GM19372 (cell line): ENCODE measurements at regions not wholly inside any gene's neighbourhood (a gene's known extent, or its start where the extent isn't known, plus 50 kb on each side); places are given as distances from the start of the nearest gene placed in this dataset.
"Not testable (repeated sequence)": the region's sequence is repeated elsewhere in the genome, so short reads cannot be mapped to it uniquely, and the experiment has no call there.

Experiments
- ATAC-seq: cut with Tn5 transposase; IDR thresholded peaks from one replicate; pipeline ENCODE4 v1.9.1; 2021; ENCODE audit warnings: mild to moderate bottlenecking, low read depth, moderate library complexity; ENCODE audit not compliant: unreplicated experiment

DNA sequence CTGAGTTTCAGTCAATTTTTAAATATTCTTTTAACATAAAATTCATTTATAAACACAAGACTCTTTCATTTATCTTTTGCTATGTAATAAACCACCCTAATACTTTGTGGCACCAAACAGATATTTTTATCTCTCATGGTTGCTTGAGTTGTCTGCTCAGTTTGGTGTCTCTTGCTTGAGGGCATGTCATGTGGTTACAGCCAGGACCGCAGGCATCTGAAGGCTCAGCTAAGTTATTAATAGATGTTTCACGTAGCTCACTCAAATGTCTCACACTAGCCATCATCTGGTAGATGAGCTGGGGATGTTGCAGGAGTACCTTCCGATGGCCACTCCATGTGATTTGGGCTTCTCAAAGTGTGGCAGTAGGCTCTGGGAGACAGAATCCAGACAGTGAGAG, 597.8 kb downstream of the ETNK1 start:
- no peak for ATAC-seq

GRCh38 chr12:23228101-23228500, 603.1 kb downstream of the ETNK1 start:
- no peak for ATAC-seq

GRCh38 chr12:23230899-23231298, 605.9 kb downstream of the ETNK1 start:
- no peak for ATAC-seq

- ATAC-seq = no peak
Observed at GRCh38 chr12:23236066-23236780, 611.3 kb downstream of the ETNK1 start.

DNA sequence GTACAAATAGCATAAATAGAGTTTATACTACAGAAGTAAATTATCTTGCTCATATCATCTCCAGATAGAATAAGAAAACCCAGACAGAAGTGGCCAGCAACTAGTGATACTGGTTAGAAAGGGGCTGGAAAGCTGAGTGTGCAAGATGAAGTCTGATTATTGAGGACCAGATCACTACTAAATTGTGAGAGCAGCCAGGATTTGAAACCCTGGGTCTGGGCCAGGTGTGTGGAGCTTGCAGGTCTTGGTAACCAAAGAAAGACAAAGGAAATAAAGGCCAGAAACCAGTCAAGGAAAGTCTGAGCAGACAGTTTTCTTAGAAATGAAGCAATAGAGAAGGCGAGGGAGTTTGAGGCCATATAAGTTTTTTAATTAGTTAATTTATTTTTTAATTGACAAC, 611.8 kb downstream of the ETNK1 start:
- ATAC-seq = no peak

DNA sequence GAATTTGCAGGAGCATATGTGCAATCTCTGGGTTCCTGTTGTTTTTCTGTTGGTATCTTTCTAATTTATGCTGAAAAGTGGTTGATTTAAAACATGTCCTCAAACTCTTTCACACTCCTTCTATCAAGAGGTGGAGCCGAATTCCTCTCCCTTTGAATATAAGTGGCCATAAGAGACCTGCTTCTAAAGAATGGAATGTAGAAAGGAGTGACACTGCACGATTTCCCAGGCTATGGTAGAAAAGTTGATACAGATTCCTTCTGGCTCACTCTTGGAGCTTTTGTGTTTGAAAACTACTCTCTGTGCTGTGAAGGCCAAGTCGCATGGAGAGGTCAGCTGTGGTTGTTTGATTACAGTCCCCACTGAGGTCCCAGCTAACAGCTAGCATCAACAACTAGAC, 613.2 kb downstream of the ETNK1 start:
- no peak for ATAC-seq

DNA sequence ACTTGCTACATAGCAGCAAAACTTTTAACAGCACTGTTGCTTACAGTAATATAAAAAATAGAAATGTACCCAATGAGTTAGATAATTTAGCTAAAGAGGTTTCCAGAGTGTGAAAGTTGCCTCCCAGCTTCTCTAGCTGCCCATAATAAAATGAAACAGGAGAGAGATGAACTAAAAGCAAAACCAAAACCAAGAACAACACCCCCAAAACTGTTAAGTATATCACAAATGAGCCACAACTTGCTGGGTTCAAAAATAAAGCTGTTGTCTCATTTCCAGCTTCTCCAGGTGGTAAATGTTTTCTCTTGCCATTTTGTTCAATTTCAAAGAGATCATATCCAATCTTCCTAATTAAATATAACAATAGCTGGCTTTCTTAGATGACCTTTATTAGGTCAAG, 614.0 kb downstream of the ETNK1 start:
- ATAC-seq = no peak

- no peak for ATAC-seq
Observed at GRCh38 chr12:23245186-23245585, 620.2 kb downstream of the ETNK1 start.

GRCh38 chr12:23253191-23253590, 628.2 kb downstream of the ETNK1 start:
- no peak for ATAC-seq

DNA sequence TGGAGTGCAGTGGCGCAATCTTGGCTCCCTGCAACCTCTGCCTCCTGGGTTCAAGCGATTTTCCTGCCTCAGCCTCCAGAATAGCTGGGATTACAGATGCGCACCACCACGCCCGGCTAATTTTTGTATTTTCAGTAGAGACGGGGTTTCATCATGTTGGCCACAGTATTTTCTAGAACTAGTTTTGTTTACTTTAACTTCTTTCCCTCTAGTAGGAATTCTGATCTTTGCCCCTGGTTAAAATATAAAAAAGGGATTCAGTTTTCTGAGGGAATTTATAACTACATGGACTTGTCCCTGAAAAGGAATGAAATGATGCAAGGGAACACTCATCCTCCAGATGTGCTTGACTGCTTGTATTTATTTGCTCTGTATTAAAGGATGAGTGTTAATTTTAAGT, 628.9 kb downstream of the ETNK1 start:
- ATAC-seq = not testable (repeated sequence)

DNA sequence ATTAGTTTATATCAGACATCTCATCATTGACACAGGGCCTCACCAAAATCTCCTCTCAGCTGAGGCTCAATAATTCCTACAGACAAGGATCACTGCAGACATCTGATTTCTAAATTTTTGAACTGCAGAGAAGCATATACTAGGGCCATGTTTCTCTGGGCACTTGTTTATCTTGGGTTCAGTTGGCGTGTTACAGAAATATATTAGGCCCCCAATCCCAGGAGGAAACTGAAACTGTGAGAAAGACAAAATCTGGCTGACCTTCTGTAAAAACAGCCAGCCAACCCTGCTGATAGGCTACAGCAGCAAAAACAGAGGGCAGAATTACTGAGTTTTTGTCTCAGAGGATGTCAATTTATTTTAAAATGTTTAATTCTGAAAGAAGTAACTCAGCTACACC, 634.6 kb downstream of the ETNK1 start:
- no peak for ATAC-seq

GRCh38 chr12:23262670-23263069, 637.7 kb downstream of the ETNK1 start:
- no peak for ATAC-seq

DNA sequence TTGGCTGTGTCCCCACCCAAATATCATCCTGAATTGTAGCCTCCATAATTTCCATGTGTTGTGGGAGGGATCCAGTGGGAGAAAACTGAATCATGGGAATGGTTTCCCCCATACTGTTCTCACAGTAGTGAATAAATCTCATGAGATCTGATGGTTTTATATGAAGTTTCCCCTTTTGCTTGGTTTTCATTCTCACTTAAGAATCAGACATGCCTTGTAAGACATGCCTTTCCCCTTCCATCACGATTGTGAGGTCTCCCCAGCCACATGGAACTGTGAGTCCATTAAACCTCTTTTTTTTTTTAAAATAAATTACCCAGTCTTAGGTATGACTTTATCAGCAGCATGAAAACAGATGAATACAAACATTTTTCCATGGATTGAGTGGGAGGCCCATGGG, 652.9 kb downstream of the ETNK1 start:
- ATAC-seq = no peak

DNA sequence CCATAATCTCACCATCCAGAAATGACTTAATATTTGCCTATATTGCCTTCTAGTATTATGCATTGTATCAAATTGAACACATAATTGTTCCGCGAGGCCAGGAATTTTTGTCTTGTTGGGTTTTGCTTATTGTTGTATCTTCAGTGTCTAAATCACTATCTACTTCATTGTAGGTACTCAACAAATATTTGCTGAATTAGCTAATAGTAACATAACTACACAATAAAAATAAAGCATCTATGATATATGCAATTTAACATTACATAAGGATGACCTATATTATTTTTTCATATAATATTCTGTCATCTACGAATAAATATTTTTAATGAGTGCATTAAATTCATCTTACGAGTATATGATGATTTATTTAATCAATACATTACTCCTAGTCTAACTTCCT, 656.3 kb downstream of the ETNK1 start:
- ATAC-seq = no peak

GRCh38 chr12:23282701-23283100, 657.7 kb downstream of the ETNK1 start:
- ATAC-seq = no peak

DNA sequence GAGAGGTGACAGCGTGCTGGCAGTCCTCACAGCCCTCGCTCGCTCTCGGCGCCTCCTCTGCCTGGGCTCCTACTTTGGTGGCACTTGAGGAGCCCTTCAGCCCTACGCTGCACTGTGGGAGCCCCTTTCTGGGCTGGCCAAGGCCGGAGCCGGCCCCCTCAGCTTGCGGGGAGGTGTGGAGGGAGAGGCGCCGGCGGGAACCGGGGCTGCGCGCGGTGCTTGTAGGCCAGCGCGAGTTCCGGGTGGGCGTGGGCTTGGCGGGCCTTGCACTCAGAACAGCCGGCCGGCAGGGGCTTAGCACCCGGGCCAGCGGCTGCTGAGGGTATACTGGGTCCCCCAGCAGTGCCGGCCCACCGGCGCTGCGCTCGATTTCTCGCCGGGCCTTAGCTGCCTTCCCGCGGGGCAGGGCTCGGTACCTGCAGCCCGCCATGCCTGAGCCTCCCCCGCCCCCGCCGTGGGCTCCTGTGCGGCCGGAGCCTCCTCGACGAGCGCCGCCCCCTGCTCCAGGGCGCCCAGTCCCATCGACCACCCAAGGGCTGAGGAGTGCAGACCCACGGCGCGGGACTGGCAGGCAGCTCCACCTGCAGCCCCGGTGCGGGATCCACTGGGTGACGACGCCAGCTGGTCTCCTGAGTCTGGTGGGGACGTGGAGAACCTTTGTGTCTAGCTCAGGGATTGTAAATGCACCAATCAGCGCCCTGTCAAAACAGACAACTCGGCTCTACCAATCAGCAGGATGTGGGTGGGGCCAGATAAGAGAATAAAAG, 661.0 kb downstream of the ETNK1 start:
- ATAC-seq = not testable (repeated sequence)

DNA sequence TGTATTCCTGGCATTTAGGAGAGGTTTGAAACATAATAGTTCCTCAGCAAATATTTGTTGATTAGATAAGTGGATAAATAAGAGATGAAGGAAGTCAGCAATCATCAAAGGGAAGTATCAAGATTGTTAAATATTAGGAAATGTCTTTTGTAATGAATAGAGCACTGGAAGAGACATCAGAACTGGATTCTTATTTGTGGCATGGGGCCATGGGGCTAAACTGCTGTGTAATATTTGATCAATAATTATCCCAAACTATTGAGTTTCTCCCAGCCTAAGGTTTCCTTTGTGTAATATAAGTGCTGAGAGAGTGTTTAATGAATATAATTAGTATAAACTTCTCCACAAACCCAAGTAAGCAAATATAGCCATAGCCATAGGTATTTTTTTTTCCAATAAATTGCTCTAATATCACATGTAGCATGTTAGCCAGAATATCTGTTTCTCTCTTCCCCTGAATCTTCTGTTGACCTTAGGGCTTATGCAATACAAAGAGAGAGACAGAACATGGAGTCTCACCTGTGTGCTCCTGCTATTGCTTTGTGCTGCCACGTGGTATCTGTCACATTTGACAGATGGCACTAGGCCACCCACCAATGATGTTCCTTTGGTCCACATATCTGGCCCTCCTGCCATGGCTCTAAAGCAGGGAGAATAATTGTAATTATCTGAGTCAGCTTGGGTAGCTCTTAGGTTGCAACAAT, 658.7 kb downstream of the SOX5 start:
- ATAC-seq = no peak

DNA sequence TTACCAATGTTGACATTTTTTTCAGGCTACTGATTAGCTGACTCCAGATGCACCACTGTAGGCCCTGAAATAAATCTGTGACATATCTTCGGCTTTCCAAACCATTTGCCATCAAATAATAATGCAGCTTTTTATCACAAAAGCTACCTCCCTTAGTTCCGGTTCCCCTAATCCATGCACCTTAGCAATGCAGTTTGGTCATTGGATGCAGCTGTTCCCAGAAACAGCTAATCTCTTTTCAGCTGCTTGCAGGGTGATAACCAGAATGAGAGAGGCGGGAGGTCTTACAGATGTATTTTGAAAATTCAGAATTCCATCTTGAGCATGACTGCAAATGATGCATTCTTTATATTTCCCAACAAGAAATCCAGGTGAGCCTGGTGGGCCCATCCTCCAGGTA, 646.2 kb downstream of the SOX5 start:
- no peak for ATAC-seq

DNA sequence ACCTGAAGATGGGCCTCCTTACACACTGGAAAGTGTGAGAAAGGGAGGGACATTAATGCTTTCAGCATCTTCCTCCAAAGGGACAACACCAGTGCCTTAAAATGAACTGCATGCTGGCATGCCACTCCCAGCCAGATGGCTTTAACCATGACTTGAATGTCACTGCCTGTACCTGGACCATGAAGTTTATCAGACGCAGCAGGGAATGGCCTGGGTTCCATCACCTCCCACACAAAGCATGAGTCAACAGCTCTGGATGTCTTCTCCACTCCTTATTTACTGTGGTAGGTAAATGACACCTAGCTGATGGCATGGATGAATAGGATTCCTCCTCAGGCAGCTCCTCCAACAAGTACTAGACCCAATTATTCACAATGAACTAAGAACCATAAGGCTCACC, 645.6 kb downstream of the SOX5 start:
- no peak for ATAC-seq

DNA sequence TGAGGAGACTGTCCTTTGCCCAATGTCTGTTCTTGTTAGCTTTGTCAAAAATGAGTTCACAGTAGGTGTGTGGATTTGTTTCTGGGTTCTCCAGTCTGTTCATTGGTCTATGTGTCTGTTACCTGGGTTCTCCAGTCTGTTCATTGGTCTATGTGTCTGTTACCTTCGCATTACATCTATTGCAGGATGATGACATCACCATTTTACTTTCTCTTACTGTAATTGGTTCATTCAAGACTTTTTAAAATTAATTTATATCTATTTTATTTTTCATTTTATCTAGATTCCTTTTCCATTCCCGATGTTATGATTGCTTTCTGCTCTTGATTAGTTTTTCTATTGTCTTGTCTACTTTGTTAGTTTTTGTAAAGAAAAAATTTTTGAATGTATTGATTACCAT, 615.5 kb downstream of the SOX5 start:
- ATAC-seq = no peak

DNA sequence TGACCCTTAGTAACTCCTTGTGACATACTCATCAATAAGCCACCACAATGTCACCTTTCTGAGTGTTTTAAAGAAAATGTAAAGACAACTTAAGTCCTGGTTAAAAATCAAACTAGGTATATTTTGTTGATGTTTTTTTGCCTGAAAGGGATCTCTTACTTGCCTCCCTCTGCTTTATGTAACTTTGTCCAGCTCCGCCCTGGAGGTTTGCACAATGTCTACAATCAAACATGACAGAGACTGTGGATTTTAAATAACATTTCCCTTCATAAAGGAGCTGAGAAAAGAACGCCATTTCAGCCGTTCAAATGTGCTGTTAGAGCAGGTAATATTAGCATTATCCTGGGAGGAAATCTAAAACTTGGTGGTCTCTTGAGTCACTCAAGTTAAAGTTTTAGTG, 613.9 kb downstream of the SOX5 start:
- no peak for ATAC-seq

DNA sequence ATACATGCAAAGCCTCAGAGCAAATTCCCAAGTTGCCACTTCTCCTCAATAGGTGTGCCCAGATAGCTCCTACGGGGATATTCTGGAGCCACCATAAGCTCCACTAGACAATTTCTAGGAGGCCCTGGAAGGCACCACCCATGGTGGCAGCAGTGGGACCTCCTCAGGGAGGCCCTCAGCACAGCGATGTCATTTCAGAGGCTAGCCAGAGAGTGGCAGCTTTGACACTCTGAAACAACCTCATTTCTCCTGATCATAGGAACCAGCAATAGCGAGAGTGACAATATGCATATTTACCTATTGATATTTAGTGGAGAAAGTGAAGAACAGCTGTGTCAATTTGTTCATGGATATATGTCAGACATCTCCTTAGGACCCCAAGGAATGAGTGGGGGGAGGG, 612.3 kb downstream of the SOX5 start:
- no peak for ATAC-seq
